Epithelial cell of proximal tubule (primary cell): ENCODE measurements at regions not wholly inside any gene's neighbourhood (a gene's known extent, or its start where the extent isn't known, plus 50 kb on each side); places are given as distances from the start of the nearest gene placed in this dataset.

Experiments
- DNase-seq: peaks from one replicate; pipeline ENCODE4 v3.0.0-alpha.2; 2011; ENCODE audit warnings: low read depth
- H3K4me3 ChIP-seq: 2 replicates; pipeline ENCODE4 v1.5.1; 2011; ENCODE audit warnings: low read depth, mild to moderate bottlenecking, low read length
- TF ChIP-seq, protein P1 (sequence below): conservative IDR thresholded peaks from 2 replicates; pipeline ENCODE4 v1.5.1; 2012; ENCODE audit warnings: low read depth, mild to moderate bottlenecking, low read length

DNA sequence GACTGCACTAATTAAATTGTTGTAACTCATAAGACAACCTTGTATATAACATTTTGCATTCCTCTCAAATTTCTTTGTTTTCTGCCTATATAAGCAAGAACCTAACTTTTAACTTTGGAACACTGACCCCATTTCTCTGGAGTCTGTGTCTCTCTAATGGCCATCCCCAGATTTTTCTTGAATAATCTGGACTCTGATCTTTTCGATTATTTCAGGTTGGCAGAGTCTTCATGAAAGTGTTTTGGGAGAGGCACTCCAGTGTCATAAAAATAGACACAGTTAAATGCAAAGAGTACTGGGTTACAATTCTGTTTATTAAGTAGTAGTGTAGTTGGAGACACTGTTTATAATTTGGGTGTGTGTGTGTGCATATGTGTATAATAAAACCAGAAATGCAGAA, 1467.7 kb upstream of the CELF4 start:
- TF ChIP-seq, protein P1, sequence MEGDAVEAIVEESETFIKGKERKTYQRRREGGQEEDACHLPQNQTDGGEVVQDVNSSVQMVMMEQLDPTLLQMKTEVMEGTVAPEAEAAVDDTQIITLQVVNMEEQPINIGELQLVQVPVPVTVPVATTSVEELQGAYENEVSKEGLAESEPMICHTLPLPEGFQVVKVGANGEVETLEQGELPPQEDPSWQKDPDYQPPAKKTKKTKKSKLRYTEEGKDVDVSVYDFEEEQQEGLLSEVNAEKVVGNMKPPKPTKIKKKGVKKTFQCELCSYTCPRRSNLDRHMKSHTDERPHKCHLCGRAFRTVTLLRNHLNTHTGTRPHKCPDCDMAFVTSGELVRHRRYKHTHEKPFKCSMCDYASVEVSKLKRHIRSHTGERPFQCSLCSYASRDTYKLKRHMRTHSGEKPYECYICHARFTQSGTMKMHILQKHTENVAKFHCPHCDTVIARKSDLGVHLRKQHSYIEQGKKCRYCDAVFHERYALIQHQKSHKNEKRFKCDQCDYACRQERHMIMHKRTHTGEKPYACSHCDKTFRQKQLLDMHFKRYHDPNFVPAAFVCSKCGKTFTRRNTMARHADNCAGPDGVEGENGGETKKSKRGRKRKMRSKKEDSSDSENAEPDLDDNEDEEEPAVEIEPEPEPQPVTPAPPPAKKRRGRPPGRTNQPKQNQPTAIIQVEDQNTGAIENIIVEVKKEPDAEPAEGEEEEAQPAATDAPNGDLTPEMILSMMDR: no peak
- no peak overlapping the region for H3K4me3 ChIP-seq
- DNase-seq: no peak

DNA sequence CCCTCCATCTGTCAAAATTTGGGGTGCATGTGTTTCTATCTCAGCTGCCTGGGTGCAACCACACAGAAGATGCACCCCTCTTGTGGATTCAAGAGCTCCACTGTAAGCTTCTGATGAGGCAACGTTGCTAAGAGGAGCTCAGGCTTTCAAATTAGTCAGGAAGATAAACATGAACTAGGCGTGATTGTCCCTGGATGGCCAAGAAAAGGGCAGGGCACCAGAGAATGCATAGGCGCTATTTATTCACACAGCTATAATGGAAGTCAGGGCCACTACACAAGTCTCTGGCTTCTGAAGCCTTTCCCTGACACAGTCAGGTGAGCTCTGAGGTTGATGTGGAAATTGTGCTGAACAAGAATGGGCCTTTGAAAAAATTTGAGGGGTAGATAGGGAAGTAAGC, 1466.0 kb upstream of the CELF4 start:
- H3K4me3 ChIP-seq: no peak overlapping the region
- no peak for DNase-seq
- TF ChIP-seq, protein P1: no peak

DNA sequence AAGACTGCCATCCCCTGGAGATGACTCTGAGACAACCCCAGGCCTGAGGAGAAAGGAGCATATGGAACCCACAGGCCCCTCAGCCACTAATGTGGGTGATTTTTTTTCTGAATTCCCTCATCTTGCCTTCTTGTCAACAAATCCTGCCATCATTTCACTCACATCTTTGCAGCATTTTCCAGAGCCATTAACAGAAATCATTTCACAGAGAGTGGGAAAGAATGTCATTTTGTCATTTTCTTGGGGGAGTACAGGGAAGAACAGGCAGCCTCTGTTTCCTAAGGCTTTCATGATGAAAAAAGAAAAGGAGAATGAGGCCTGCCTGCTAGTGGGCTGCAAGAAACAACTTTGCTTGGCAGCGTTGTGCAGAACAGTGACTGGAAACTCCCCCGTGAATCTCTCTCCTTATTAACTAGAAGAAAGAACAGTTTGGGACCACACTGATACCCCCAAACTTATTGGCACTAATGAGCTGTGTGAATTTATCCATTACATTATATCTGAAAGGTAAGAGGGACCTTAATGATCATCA, 1464.6 kb upstream of the CELF4 start:
- H3K4me3 ChIP-seq: no peak overlapping the region
- TF ChIP-seq, protein P1: no peak
- DNase-seq: no peak

DNA sequence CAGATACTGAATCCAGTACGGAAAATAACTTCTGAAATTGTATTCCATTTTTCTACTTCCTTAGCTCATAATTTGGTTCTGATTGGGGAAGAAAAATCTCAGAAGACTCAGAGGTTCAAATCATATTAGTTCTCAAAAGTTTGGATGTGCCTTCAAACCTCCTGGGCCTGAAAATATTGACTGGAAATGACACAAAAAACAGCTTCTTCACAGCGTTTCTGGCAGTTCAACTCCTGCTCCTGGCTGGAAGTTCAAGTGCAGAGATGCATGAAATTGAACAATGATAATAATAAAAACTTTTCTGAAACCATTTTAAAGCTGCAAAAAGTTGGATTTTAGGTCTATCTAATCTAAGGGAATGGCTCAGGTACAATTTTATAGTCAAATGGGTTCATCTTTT, 1459.9 kb upstream of the CELF4 start:
- H3K4me3 ChIP-seq: no peak overlapping the region
- TF ChIP-seq, protein P1: no peak
- no peak for DNase-seq

DNA sequence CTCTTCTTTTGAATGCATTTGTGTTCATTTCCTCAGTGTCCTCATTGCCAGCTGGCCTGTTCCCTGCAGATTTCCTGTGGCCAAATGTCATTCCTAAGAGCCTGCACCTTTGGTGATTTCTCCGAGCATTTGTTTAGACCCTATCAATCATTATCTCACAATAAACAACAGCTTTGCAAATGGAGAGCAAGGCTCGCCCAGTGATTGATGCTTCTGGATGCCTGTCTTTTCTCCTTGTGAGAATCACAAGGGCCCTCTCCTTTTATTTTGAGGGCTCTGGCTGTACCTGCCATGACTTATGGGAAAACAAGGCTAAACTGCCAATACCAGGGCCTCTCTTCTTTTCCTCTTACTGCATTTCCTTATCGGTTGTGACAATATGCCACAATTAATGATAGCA, 1454.4 kb upstream of the CELF4 start:
- no peak overlapping the region for H3K4me3 ChIP-seq
- TF ChIP-seq, protein P1: no peak
- DNase-seq: no peak

DNA sequence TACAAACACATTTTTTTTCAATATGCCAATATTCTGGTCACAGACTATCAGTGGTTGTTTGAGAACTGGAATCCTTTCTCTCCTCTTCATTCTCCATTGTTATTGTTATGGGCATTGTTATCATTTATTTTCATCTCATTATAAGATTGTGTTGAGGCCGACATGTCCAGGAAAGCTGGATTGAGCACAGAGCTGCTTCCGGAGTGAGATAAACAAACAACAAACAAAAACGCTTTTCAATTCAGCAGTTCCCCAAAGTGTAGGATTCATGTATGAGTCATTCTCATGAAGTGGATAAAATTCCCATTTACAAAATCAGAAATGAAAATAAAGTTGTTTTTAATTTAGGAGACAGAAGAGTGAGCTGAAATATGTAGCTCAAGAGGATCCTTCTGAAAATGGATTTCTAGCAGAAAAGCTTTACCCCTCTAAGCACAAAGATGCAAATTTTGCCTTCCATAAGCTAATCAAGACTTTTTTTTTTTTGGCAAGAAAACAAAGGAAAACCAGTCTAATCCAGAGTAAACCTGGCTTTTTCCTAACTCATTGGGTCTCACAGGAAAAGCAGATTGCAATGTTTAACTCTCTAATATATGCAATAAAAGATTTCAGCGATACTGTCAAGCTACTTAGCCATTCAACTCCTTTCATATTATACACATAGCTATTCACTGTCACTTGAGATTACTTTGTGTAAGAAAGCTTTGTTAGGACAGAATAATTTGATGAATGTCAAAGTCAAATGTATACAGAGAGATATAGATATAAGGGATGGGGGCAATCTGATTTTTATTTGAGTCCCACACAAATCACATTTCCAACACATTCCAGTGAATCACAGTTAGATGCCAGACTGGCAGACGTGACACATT, 1441.7 kb upstream of the CELF4 start:
- TF ChIP-seq, protein P1: no peak
- DNase-seq: no peak
- no peak overlapping the region for H3K4me3 ChIP-seq

DNA sequence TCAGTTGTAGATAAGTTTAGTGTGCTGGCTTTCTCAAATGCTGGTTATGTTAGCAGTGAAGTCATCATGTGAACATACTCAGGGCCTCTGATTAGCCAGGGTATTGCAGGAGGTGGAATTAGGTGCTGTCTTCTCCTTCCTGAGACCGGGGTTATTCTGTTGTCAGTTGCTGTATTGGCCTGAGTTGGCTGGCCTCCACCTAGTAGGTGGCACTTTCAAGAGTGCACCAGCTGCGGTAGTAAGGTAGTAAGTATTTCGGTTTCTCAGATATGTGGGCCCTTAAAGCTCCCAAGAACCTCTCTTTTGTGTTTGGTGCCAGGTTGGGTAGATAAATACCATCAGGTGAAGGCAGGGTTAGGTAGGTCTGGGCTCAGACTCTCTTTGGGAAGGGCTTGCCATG, 1430.5 kb upstream of the CELF4 start:
- no peak for DNase-seq
- TF ChIP-seq, protein P1: no peak
- H3K4me3 ChIP-seq: no peak overlapping the region
